ENCODE measurements at regions not wholly inside any gene's neighbourhood (a gene's known extent, or its start where the extent isn't known, plus 50 kb on each side); places are given as distances from the start of the nearest gene placed in this dataset.

GRCh38 chr1:94602316-94602715 is 60.8 kb upstream of the F3 start:
- no peak overlapping the region for H3K4me3 ChIP-seq (ENCODE audit: low read length)
- DNase-seq (ENCODE audit: low read depth) = peak; percentile 36
- TF ChIP-seq CTCF (IDR thresholded peaks at IDR 0.05; ENCODE audit: insufficient read depth, low read depth, low read length, missing control alignments) = no peak

DNA sequence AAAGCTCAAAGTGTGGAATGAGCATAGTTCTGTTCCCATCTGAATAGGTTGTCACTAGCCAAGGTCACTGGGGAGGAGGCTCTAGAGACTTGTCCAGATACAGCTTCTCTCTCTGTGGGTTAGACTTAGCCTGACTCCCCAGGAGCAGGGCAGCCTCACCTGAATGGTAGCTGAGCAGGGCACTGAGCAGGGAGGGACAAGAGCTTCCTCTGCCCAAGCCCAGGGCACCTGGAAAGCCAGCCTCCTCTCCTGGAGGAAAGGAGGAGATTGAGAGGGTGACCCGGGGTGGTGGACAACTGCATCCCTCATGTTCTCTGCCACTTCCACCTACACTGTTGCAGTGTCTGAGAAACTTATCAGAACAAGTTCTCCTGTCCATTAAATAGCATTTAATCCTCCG is 59.0 kb upstream of the F3 start:
- DNase-seq (ENCODE audit: low read depth) = no peak
- H3K4me3 ChIP-seq (ENCODE audit: low read length) = no peak overlapping the region
- no peak for TF ChIP-seq CTCF (IDR thresholded peaks at IDR 0.05; ENCODE audit: insufficient read depth, low read depth, low read length, missing control alignments)

- no peak overlapping the region for H3K4me3 ChIP-seq (ENCODE audit: low read length)
- DNase-seq (ENCODE audit: low read depth) = peak; percentile 74
- peak; percentile 65 for TF ChIP-seq CTCF (IDR thresholded peaks at IDR 0.05; ENCODE audit: insufficient read depth, low read depth, low read length, missing control alignments)
These were observed 57.7 kb upstream of the F3 start for GRCh38 chr1:94599095-94599813.

- no peak overlapping the region for H3K4me3 ChIP-seq (ENCODE audit: low read length)
- TF ChIP-seq CTCF (IDR thresholded peaks at IDR 0.05; ENCODE audit: insufficient read depth, low read depth, low read length, missing control alignments) = no peak
- peak; percentile 93 for DNase-seq (ENCODE audit: low read depth)
These were observed 56.1 kb upstream of the F3 start for GRCh38 chr1:94597701-94598100.

DNA sequence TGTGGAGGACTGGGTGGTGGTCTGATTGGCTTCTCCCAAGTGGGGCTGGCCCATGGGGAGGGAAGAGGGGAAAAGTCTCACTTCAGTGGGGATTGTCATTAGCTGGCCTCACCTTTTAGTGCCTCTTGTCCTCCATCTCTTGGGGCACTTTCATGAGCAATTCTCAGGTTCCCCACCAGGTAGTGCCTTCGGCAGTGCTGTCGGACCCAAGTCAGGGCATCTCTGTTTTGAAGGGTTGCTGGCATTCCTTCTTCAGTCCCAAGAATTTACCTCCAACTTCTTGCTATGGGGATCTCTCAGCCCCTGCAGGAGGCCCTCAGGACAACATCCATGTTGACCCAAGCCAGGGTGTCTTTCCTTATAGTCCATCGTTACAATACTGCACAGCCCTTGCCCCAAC is 54.7 kb upstream of the F3 start:
- no peak overlapping the region for H3K4me3 ChIP-seq (ENCODE audit: low read length)
- no peak for DNase-seq (ENCODE audit: low read depth)
- TF ChIP-seq CTCF (IDR thresholded peaks at IDR 0.05; ENCODE audit: insufficient read depth, low read depth, low read length, missing control alignments) = no peak

GRCh38 chr1:94595658-94596057 is 54.1 kb upstream of the F3 start:
- TF ChIP-seq CTCF (IDR thresholded peaks at IDR 0.05; ENCODE audit: insufficient read depth, low read depth, low read length, missing control alignments) = no peak
- peak; percentile 28 for DNase-seq (ENCODE audit: low read depth)
- H3K4me3 ChIP-seq (ENCODE audit: low read length) = no peak overlapping the region

DNA sequence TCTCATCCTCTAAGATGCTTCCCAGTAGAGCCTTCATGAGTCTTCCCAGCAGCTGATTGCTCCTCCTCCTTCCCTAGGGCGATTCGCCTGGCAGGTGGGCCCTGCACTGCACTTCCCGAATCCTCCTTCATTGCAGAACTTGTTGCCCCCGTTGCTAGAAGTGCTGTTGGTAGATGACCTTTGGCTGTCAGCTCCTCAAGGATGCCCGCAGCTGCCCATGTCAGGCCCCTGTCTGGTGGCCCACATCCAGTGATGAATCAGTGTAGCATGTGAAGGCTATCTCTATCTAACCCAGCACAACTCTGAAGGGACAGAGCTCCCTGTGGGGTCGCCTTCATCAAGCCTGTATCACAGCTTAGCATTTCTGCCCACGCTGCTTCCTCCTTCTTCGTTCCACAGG is 52.1 kb upstream of the F3 start:
- no peak for DNase-seq (ENCODE audit: low read depth)
- no peak overlapping the region for H3K4me3 ChIP-seq (ENCODE audit: low read length)
- no peak for TF ChIP-seq CTCF (IDR thresholded peaks at IDR 0.05; ENCODE audit: insufficient read depth, low read depth, low read length, missing control alignments)
